OCI-LY7 (cell line): ENCODE measurements at regions not wholly inside any gene's neighbourhood (a gene's known extent, or its start where the extent isn't known, plus 50 kb on each side); places are given as distances from the start of the nearest gene placed in this dataset.

Experiments
- EZH2phosphoT487 ChIP-seq: fragments of 200-600 bp; sonication (generic); IDR thresholded peaks from 2 replicates; pipeline ENCODE4 v1.6.1; 2018; ENCODE audit warnings: low read depth, borderline replicate concordance, mild to moderate bottlenecking, mixed run types, antibody characterized with exemption, low read length, moderate library complexity, mixed read lengths
- TF ChIP-seq, protein P1 (sequence below): fragments of 200-600 bp; sonication (generic); conservative IDR thresholded peaks from 2 replicates; pipeline ENCODE4 v1.5.1; 2014; ENCODE audit warnings: mild to moderate bottlenecking, antibody characterized with exemption, low read length, moderate library complexity, mixed read lengths

DNA sequence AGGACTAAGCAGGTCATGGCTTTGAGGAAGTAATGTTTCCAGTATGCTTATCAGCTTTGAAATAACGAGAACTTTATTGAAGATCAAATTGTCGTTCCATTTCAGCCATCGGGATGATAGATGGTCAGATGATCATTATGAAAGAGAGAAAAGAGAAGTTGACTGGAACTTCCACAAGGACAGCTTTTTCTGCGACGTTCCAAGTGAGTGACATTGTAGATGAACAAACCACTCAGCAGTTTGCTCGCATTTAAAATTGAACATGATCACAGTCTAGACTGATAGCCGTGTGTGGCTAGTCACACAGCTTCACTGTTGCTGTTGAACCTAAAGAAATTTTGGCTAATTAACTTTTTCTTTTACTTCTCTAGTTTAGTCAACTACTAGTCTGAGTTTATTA, 151.1 kb downstream of the TLR5 start:
- TF ChIP-seq, protein P1, sequence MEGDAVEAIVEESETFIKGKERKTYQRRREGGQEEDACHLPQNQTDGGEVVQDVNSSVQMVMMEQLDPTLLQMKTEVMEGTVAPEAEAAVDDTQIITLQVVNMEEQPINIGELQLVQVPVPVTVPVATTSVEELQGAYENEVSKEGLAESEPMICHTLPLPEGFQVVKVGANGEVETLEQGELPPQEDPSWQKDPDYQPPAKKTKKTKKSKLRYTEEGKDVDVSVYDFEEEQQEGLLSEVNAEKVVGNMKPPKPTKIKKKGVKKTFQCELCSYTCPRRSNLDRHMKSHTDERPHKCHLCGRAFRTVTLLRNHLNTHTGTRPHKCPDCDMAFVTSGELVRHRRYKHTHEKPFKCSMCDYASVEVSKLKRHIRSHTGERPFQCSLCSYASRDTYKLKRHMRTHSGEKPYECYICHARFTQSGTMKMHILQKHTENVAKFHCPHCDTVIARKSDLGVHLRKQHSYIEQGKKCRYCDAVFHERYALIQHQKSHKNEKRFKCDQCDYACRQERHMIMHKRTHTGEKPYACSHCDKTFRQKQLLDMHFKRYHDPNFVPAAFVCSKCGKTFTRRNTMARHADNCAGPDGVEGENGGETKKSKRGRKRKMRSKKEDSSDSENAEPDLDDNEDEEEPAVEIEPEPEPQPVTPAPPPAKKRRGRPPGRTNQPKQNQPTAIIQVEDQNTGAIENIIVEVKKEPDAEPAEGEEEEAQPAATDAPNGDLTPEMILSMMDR = no peak
- no peak for TF ChIP-seq EZH2phosphoT487
